Mammary epithelial cell (primary cell): ENCODE measurements at regions not wholly inside any gene's neighbourhood (a gene's known extent, or its start where the extent isn't known, plus 50 kb on each side); places are given as distances from the start of the nearest gene placed in this dataset.

Experiments used
- EZH2 ChIP-seq: IDR thresholded peaks from 2 replicates; pipeline ENCODE4 v1.6.1; 2012; ENCODE audit warnings: low read length, inconsistent platforms, borderline replicate concordance
- TF ChIP-seq, protein P1 (sequence below), 2 donors: IDR thresholded peaks in 1 of 2; conservative IDR thresholded peaks in 1 of 2; 2 replicates each; pipeline ENCODE4 v1.5.1; 2011 to 2012; ENCODE audit warnings: inconsistent platforms in 2 of 2, low read length in 2 of 2, mild to moderate bottlenecking in 2 of 2, control low read depth in 1 of 2, low read depth in 1 of 2; ENCODE audit not compliant: insufficient read depth in 1 of 2; ENCODE audit errors: extremely low read depth in 1 of 2

- TF ChIP-seq, protein P1, sequence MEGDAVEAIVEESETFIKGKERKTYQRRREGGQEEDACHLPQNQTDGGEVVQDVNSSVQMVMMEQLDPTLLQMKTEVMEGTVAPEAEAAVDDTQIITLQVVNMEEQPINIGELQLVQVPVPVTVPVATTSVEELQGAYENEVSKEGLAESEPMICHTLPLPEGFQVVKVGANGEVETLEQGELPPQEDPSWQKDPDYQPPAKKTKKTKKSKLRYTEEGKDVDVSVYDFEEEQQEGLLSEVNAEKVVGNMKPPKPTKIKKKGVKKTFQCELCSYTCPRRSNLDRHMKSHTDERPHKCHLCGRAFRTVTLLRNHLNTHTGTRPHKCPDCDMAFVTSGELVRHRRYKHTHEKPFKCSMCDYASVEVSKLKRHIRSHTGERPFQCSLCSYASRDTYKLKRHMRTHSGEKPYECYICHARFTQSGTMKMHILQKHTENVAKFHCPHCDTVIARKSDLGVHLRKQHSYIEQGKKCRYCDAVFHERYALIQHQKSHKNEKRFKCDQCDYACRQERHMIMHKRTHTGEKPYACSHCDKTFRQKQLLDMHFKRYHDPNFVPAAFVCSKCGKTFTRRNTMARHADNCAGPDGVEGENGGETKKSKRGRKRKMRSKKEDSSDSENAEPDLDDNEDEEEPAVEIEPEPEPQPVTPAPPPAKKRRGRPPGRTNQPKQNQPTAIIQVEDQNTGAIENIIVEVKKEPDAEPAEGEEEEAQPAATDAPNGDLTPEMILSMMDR (conservative IDR thresholded peaks at IDR 0.05 in 1 of 2, IDR thresholded peaks at IDR 0.05 in 1 of 2; ENCODE audit: extremely low read depth in 1 of 2, insufficient read depth in 1 of 2, low read depth in 1 of 2, low read length in 2 of 2): no peak
- no peak for TF ChIP-seq EZH2
Observed at GRCh38 chr3:31133541-31133940, 239.1 kb upstream of the GADL1 start.
